Stimulated activated CD4-positive, alpha-beta T cell treated with anti-CD3 and anti-CD28 coated beads, Interleukin-2, amount 100 ng/mL, for 4 hours (primary cell): ENCODE measurements at regions not wholly inside any gene's neighbourhood (a gene's known extent, or its start where the extent isn't known, plus 50 kb on each side); places are given as distances from the start of the nearest gene placed in this dataset.

Experiments used
- DNase-seq: peaks from one replicate; pipeline ENCODE4 v3.0.0-alpha.2; 2020; ENCODE audit warnings: low read depth

- no peak for DNase-seq
These were observed 175.5 kb upstream of the TUT7 start for GRCh38 chr9:86529496-86530275.

DNA sequence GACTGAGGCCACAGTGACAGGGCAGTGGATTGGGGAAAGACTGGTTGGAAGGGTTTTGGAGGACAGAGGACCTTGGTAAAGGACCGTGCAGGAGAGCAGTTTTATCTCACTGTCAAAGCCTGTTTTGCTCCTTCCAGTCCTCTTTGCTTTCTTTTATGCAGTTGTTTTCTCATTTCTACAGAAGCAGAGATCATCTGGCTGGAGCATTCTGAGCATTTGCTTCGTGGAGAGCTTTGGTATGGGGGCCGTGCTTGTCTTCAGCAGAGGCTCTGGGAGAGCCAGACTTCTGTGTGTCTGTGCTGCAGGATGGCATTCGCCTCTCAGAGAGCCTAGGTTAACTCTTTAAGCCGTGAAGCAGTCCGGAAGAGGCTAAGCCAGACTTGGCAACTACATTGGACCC lies 171.8 kb upstream of the TUT7 start:
- no peak for DNase-seq

- no peak for DNase-seq
These were observed 171.0 kb upstream of the TUT7 start for GRCh38 chr9:86525182-86525581.

DNA sequence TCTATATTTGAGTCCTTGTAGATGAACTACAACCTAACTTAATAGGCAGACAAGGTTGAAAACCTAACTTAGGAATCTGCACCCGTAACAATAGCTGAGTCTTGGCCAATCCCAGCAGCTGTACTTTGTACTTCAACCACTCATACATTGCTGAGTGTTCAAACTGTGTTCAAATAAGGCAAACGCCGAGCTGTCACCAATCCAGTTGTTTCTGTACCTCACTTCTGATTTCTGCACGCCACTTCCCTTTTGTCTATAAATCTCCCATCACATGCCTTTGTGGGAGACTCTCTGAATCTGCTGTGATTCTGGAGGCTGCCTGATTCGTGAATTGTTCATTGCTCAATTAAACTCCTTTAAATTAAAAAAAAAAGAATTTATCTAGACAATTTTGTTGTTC lies 167.8 kb upstream of the TUT7 start:
- no peak for DNase-seq

GRCh38 chr9:86521322-86521721 lies 167.1 kb upstream of the TUT7 start:
- DNase-seq = no peak

- DNase-seq = no peak
These were observed 164.9 kb upstream of the TUT7 start for GRCh38 chr9:86519066-86519615.

GRCh38 chr9:86517475-86517874 lies 163.3 kb upstream of the TUT7 start:
- no peak for DNase-seq

GRCh38 chr9:86516564-86516963 lies 162.4 kb upstream of the TUT7 start:
- DNase-seq = no peak

DNA sequence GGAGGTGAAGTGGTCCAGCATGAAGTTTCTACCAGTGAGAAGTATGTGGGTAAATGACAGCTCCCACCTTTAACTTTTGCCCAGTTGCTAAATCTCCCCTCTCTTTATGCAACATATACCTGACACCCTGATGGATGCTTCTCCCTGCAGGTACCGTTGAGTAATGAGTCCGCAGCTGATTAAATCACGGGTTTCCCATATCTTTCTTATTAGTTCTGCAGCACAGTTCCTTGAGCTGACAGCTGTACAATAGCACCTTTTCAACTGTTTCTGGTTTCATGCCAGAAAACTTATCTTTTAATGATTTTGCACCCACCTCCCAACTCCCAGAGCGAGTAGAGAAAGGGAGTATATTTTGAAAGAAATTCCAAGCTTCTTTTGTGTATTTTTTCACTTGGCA lies 161.0 kb upstream of the TUT7 start:
- DNase-seq = no peak

DNA sequence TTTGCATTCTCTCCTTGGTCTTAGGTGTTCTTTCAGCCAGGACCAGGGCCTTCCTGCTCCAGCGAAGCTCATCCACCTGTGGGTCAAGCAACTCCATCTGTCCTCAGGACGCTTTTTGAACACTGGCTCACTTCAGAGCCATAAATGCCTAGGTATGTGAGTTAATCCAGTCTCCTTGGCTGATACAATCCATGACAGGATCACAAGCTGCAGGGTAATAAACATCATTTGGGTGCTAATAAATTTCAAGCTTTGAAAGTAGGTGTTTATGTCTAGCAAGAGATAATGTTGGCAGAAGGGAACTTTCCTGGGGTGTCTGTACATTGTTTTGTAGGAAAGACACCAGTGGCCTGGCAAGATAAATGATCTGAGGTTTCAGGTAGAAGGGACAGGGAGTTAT lies 159.2 kb upstream of the TUT7 start:
- DNase-seq = no peak

DNA sequence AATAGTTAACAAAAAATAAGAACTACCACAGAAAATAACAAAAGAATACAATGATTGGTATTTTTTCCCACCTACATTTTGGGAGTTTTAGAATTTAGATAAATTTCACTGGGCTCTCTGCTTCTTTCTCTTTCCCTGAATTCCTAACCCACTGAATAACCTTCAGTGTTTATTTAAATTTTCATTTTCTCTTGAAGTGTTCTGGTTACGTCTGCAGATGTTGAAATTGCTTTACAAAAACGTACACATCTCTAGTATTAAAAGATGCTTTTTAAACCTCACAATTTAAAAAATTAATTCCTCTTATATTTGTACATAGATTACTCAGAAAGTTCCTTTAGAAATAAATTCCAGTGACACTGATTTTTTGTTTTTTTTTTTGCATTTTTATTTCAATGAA lies 158.7 kb upstream of the TUT7 start:
- DNase-seq = no peak

- DNase-seq = no peak
These were observed 157.6 kb upstream of the TUT7 start for GRCh38 chr9:86511614-86512360.

GRCh38 chr9:86508208-86508903 lies 154.1 kb upstream of the TUT7 start:
- DNase-seq = no peak

GRCh38 chr9:86507212-86507630 lies 153.0 kb upstream of the TUT7 start:
- DNase-seq = no peak

- DNase-seq = no peak
These were observed 149.7 kb upstream of the TUT7 start for GRCh38 chr9:86503942-86504341.

DNA sequence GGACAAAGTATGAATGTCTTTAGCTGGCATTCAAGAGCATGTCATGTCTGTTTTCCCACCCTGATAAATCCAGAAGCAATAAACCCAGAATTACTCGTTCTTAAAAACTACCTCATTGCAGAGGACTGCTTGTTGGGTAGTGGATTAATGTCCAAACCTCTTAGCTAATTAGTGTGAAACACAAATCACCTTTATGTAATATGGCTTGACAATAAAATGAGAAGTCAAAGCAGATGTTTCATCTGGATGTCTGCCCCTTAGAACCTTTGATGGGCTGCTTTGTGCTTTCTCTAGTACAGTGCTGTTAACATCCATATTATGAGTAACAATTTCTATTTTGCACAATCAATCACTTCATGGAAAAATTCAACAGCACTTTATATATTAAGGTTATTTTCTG lies 149.1 kb upstream of the TUT7 start:
- no peak for DNase-seq

DNA sequence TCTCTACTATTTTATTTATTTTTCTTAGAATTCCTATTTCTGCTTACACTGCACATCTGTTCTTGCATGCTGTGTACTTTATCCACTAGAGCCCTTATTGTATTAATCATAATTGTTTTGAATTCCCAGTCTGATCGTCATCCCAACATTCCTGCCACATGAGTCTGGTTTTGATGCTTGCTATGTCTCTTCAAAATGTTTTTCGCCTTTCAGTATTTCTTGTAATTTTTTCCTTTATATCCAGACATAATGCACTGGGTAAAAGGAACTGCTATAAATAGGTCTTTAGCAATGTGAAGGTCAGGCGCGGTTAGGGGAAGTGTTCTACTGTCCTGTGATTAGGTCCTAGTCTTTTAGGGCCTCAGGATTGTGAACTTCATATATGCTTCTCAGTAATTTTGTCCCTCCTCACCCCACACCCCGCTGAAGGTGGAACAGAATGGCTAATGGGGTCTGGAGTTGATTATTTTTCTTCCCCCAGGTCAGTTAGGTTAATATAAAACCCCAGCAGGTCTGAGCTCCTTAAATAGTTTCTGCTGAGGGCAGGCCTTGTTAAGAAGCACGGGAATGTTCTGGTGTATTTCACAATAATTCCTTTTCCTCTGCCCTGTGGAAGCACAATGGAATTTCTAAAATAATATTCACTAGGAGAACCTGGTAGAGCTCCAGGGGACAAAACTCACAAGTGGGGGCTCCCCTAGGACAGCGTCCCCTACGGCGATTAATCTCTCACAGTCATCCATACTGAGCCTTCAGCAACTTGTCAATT lies 146.6 kb upstream of the TUT7 start:
- DNase-seq = no peak

DNA sequence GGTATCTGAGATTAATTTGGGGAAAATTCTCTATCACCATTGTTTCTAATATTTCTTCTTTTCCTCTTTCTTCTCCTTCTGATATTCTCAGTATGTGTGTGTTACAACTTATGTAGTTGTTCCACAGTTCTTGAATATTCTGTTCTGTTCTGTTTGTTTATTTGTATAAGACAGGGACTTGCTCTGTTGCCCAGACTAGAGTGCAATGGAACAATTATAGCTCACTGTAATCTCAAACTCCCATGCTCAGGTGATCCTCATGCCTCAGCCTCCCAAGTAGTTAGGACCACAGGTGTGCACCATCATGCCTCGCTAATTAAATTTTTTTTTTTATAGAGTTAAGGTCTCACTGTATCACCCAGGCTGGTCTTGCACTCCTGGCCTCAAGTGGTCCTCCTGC lies 145.8 kb upstream of the TUT7 start:
- DNase-seq = no peak

DNA sequence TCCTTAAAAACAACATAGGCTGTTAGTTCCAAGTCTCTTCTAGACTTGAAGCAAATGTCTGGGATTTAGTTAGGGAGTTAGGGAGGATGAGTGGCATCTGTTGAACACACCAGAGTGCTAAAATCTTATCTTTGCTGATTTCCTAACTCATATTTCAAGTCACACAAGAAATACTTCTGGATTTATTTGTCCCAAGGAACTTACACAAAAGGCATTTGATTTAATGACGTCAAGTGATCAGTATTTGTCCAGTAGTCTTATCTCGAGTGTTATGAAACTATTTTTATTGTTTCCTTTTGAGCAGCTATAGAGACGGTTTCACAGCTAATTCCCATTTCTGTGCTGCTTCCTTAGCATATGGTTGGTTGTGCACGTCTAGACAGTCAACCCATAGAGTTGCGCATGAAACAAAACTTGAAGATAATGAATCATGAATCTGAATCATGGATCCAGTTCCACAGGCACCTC lies 140.5 kb upstream of the TUT7 start:
- no peak for DNase-seq

GRCh38 chr9:86491468-86492266 lies 137.5 kb upstream of the TUT7 start:
- DNase-seq = no peak

DNA sequence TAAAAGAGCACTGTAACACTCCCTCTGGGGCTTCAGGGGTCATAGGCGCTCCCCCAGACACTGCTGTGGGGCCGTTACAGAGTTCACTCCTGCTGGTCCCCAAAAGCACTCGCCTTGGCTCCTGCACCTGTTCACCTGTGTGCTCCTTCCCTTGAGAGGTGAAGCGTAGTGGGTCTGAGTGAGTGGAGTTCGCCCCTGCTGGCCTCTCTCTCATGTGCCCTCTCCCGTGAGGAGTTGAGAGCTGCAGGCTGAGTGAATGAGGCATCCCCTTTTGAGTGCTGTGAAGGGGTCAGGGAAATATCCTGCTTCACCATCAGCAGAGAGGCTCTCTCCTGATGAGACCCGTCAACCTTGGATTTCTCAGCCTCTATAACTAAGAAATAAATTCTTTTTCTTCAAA lies 134.6 kb upstream of the TUT7 start:
- no peak for DNase-seq
